RWPE1 (cell line): ENCODE measurements at regions not wholly inside any gene's neighbourhood (a gene's known extent, or its start where the extent isn't known, plus 50 kb on each side); places are given as distances from the start of the nearest gene placed in this dataset.

Source experiments
- CTCF ChIA-PET: fragments of 350-600 bp; sonication (Branson Sonifier 250); formaldehyde crosslinking; extraction: SDS; loops from one replicate; lab custom pipeline; 2021; lab: Yijun Ruan, JAX
- POLR2A ChIA-PET: fragments of 400-600 bp; formaldehyde crosslinking; extraction: SDS; loops from one replicate; lab custom pipeline; 2020; ENCODE audit warnings: antibody characterized with exemption; ENCODE audit not compliant: low non-redundant PET; lab: Yijun Ruan, JAX
- DNase-seq: peaks from one replicate; pipeline ENCODE4 v3.0.0; 2012; ENCODE audit warnings: low spot score
- H3K27ac ChIP-seq: fragments of 450-650 bp; 2 replicates; pipeline ENCODE4 v1.5.1; 2017
- TF ChIP-seq, protein P1 (sequence below): fragments of 450-650 bp; conservative IDR thresholded peaks from 2 replicates; pipeline ENCODE4 v1.5.1; 2017; ENCODE audit warnings: low read depth, mild to moderate bottlenecking

DNA sequence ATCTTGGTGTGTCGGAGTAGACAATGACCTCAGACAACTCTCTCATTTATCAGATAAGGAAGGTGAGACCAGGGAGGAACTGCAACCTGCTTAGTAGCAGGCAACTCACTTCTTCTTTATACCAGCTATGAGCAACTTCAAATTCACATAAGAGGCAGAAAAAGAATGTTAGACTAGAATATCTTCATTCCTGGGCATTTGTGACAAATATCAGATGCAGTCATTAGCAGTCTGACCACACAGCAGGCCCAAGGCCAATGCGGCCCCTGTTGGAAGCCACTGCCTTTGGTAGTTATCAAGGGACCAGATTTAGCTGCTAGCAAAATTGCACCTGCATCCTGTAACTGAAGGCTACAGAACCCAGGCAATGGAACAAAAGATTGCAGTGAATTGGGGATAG lies 219.2 kb upstream of the RASGEF1B start:
- H3K27ac ChIP-seq, result no peak overlapping the region
- POLR2A ChIA-PET, result no interaction called here
- DNase-seq, result no peak
- CTCF ChIA-PET, result no interaction called here
- TF ChIP-seq, protein P1, sequence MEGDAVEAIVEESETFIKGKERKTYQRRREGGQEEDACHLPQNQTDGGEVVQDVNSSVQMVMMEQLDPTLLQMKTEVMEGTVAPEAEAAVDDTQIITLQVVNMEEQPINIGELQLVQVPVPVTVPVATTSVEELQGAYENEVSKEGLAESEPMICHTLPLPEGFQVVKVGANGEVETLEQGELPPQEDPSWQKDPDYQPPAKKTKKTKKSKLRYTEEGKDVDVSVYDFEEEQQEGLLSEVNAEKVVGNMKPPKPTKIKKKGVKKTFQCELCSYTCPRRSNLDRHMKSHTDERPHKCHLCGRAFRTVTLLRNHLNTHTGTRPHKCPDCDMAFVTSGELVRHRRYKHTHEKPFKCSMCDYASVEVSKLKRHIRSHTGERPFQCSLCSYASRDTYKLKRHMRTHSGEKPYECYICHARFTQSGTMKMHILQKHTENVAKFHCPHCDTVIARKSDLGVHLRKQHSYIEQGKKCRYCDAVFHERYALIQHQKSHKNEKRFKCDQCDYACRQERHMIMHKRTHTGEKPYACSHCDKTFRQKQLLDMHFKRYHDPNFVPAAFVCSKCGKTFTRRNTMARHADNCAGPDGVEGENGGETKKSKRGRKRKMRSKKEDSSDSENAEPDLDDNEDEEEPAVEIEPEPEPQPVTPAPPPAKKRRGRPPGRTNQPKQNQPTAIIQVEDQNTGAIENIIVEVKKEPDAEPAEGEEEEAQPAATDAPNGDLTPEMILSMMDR, result no peak

DNA sequence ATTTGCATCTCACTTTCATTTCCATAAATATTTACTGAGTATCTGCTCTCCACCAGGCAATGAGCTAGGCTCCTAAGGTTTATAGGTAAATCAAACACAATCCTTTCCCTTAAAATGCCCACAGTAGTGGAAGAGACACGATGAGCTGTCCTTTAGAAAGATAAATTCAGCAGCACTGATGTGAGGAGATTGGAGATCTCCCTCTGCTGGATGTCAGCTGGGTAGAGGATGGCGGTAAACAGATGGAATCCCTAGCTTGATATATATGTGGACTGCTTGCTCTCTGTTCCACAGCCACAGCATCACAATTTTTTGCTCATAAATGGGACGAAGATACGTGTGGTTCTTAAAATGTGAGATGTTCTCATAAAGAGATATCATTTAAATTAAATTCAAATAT lies 216.4 kb upstream of the RASGEF1B start:
- TF ChIP-seq, protein P1, result no peak
- POLR2A ChIA-PET, result no interaction called here
- CTCF ChIA-PET, result interaction anchor here (0.6 to 1.0 kb wide), 3 partner anchors 17 to 221 kb away, joined by 3 to 5 read pairs (median 4); no protein-coding TSS in a partner anchor
- DNase-seq, result peak; percentile 8
- H3K27ac ChIP-seq, result no peak overlapping the region

DNA sequence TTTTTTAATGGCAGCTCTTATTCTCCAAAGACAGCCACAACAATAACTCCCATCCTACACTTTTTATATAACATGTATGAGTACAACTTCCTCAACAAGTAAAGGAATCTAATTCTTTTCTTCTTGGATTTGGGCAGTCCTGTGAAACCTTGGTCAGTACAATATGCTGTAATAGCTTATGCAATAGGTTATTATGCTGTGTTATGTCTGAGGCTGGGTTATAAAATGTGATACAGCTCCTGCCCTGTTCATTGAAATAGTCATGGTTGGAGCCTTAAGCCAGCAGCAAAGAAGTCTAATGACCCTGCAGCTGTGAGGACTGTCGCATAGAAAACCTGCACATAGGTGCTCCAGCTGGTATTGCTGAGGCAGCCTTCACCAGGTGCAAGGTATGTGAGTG lies 215.8 kb upstream of the RASGEF1B start:
- CTCF ChIA-PET, result interaction anchor here (1.0 kb wide), 1 partner anchor 220 kb away, joined by 3 read pairs; no protein-coding TSS in a partner anchor
- POLR2A ChIA-PET, result no interaction called here
- no peak overlapping the region for H3K27ac ChIP-seq
- no peak for DNase-seq
- TF ChIP-seq, protein P1, result no peak

DNA sequence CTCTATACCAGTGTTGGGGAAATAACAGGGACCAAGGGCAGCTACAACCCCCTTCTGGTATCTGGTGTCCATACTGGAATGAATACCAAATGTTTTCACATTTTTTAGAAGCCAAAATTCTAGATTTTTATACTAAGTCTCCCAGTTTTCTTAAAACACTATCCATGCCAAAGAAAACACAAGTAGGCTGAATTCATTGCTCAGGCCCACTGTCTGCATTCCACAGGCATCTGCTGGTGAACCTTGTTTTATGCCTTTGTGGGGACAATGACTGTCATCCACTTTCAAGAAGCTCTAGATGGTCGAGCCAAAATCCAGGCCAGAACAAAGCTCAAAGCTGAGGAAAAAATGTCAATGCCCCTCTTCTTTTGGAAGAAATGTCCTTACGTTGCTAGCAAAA lies 213.4 kb upstream of the RASGEF1B start:
- ChIA-PET POLR2A (no interaction called here), CTCF (interaction anchor here (1.1 kb wide), 1 partner anchor 583 kb away, joined by 3 read pairs; no protein-coding TSS in a partner anchor)
- no peak for DNase-seq
- TF ChIP-seq, protein P1, result no peak
- no peak overlapping the region for H3K27ac ChIP-seq

DNA sequence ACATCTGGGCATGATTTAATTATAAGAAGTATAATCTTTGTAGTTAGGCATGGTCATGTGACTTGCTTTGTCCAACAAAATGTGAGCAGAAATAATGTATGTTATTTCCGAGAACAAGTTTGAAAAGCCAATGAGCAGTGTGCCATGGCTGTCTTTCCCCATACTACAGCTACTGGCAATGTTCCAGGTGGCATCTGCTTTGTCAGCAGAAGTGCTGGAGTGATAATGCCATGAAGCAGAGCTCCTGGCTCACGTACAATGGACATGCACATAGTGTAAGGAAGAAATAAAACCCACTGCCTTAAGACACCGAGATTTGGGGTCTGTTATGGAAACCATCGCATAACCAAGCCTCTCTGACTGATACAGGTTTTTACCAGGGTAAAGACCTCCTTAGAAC lies 212.6 kb upstream of the RASGEF1B start:
- CTCF ChIA-PET, result interaction anchor here (1.1 kb wide), 1 partner anchor 584 kb away, joined by 3 read pairs; no protein-coding TSS in a partner anchor
- DNase-seq, result no peak
- no peak overlapping the region for H3K27ac ChIP-seq
- TF ChIP-seq, protein P1, result no peak
- POLR2A ChIA-PET, result no interaction called here

DNA sequence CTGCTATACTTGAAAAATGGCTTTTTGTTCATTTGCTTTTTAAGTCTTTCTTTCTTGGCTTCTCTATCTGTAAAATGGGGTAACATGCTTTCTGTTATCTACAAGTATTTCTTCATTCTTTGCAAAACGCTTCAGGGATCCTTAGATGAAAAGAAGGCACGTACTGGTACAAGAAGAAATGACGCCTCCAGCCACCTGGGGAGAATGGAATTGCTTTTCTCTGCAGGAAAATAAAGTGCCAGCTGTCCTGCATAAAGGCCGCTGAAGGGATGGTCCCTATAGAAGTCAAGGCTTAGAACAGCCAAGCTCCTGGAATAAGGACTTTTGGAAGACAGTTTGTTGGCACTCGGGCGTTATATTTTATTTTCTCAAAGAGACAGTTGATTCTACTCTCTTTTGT lies 210.8 kb upstream of the RASGEF1B start:
- POLR2A ChIA-PET, result no interaction called here
- no peak overlapping the region for H3K27ac ChIP-seq
- TF ChIP-seq, protein P1, result no peak
- no peak for DNase-seq
- CTCF ChIA-PET, result no interaction called here
